C4-2B (cell line): ENCODE measurements at regions not wholly inside any gene's neighbourhood (a gene's known extent, or its start where the extent isn't known, plus 50 kb on each side); places are given as distances from the start of the nearest gene placed in this dataset.
"Not testable (repeated sequence)": the region's sequence is repeated elsewhere in the genome, so short reads cannot be mapped to it uniquely, and the experiment has no call there.

Source experiments
- H3K27ac ChIP-seq: fragments of 450-650 bp; 2 replicates; pipeline ENCODE4 v1.5.1; 2017
- ZFX ChIP-seq: fragments of 450-650 bp; IDR thresholded peaks from 2 replicates; pipeline ENCODE4 v1.6.1; 2017
- TF ChIP-seq, protein P1 (sequence below): fragments of 450-650 bp; conservative IDR thresholded peaks from 2 replicates; pipeline ENCODE4 v1.5.1; 2017; ENCODE audit warnings: mild to moderate bottlenecking

GRCh38 chr2:129554373-129554772 is 425.1 kb upstream of the RAB6C start:
- TF ChIP-seq, protein P1, sequence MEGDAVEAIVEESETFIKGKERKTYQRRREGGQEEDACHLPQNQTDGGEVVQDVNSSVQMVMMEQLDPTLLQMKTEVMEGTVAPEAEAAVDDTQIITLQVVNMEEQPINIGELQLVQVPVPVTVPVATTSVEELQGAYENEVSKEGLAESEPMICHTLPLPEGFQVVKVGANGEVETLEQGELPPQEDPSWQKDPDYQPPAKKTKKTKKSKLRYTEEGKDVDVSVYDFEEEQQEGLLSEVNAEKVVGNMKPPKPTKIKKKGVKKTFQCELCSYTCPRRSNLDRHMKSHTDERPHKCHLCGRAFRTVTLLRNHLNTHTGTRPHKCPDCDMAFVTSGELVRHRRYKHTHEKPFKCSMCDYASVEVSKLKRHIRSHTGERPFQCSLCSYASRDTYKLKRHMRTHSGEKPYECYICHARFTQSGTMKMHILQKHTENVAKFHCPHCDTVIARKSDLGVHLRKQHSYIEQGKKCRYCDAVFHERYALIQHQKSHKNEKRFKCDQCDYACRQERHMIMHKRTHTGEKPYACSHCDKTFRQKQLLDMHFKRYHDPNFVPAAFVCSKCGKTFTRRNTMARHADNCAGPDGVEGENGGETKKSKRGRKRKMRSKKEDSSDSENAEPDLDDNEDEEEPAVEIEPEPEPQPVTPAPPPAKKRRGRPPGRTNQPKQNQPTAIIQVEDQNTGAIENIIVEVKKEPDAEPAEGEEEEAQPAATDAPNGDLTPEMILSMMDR: no peak
- no peak for TF ChIP-seq ZFX
- no peak overlapping the region for H3K27ac ChIP-seq

DNA sequence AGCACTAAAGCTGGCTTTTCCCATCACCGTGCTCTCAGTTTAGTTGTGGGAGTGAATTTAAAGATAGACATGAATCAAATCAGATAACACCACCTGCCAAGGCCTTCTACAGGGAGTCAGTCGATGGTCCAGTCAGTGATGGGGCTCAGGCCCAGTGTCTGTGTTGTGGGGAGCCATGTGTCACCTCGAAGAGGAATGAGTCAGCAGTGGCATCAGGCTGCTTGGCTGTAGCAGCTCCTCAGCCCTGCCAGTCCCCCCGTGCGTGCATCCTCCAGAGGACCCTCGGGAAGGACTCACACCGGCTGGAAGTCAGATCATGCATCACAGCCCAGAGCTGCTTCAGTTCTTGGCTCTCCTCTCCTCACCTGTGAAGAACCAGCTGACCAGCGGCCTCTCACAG is 420.4 kb upstream of the RAB6C start:
- TF ChIP-seq ZFX: no peak
- H3K27ac ChIP-seq: peak overlapping the region; percentile 39; the same call in 1 of the 2 replicates

- no peak overlapping the region for H3K27ac ChIP-seq
- TF ChIP-seq, protein P1: no peak
- TF ChIP-seq ZFX: no peak
Observed at GRCh38 chr2:129565551-129566109, 413.8 kb upstream of the RAB6C start.

- H3K27ac ChIP-seq: not testable (repeated sequence)
Observed at GRCh38 chr2:129570812-129571211, 408.7 kb upstream of the RAB6C start.

- TF ChIP-seq, protein P1: no peak
- TF ChIP-seq ZFX: no peak
- H3K27ac ChIP-seq: no peak overlapping the region
Observed at GRCh38 chr2:129575431-129575830, 404.0 kb upstream of the RAB6C start.

- H3K27ac ChIP-seq: no peak overlapping the region
- TF ChIP-seq, protein P1: no peak
- TF ChIP-seq ZFX: no peak
Observed at GRCh38 chr2:129575880-129576279, 403.6 kb upstream of the RAB6C start.

- TF ChIP-seq ZFX: no peak
- TF ChIP-seq, protein P1: no peak
- H3K27ac ChIP-seq: no peak overlapping the region
Observed at GRCh38 chr2:129580001-129580400, 399.5 kb upstream of the RAB6C start.

GRCh38 chr2:129585760-129586159 is 393.7 kb upstream of the RAB6C start:
- TF ChIP-seq, protein P1: no peak
- TF ChIP-seq ZFX: no peak

More at GRCh38 chr2:129585760-129586159, 393.7 kb upstream of the RAB6C start:
- no peak overlapping the region for H3K27ac ChIP-seq
